A549 (cell line): ENCODE measurements at regions not wholly inside any gene's neighbourhood (a gene's known extent, or its start where the extent isn't known, plus 50 kb on each side); places are given as distances from the start of the nearest gene placed in this dataset.

Experiments
- ATAC-seq, 2 experiments: fragments of 200-7000 bp in 1 of 2; fragments of >200 bp in 1 of 2; cut with Nextera tagmentation in 1 of 2; cut with Tn5 transposase in 1 of 2; 3 replicates each; pipeline versions ENCODE4 v1.8.0 to v1.9.1; 2018 to 2020; ENCODE audit warnings: mild to moderate bottlenecking in 1 of 2, moderate library complexity in 1 of 2
- CTCF ChIA-PET: fragments of 300-600 bp; sonication (Branson Sonifier 250); formaldehyde crosslinking; extraction: SDS; loops from one replicate; lab custom pipeline; 2021; ENCODE audit warnings: antibody characterized with exemption, inconsistent platforms; lab: Yijun Ruan, JAX
- POLR2A ChIA-PET: fragments of 350-600 bp; formaldehyde crosslinking; extraction: SDS; loops from one replicate; lab custom pipeline; 2021; ENCODE audit warnings: antibody characterized with exemption, inconsistent platforms; lab: Yijun Ruan, JAX
- DNase-seq, 2 experiments: peaks; one replicate each; pipeline versions ENCODE4 v3.0.0 to v3.0.0-alpha.2; 2011 to 2016; ENCODE audit warnings: low read depth in 1 of 2, low spot score in 1 of 2
- FAIRE-seq: peaks from 2 replicates; lab custom pipeline; 2011; peaks lifted over from hg19 to GRCh38; lab: Jason Lieb, UNC
- H3K27ac ChIP-seq, 2 experiments: fragments of >200 bp; sonication (Bioruptor Twin); formaldehyde crosslinking; 3 replicates each; pipeline ENCODE4 v1.5.1; 2016 to 2017
- H3K4me1 ChIP-seq: fragments of >200 bp; sonication (Bioruptor Twin); formaldehyde crosslinking; 3 replicates; pipeline ENCODE4 v1.6.1; 2016
- H3K4me2 ChIP-seq: fragments of >200 bp; sonication (Bioruptor Twin); formaldehyde crosslinking; 3 replicates; pipeline ENCODE4 v1.6.1; 2016
- H3K4me3 ChIP-seq: fragments of >200 bp; sonication (Bioruptor Twin); formaldehyde crosslinking; 3 replicates; pipeline ENCODE4 v1.5.1; 2016
- H3K9me3 ChIP-seq: fragments of >200 bp; sonication (Bioruptor Twin); formaldehyde crosslinking; 3 replicates; pipeline ENCODE4 v1.6.1; 2016
- BCL3 ChIP-seq: fragments of >200 bp; sonication (Bioruptor Twin); formaldehyde crosslinking; IDR thresholded peaks from 3 replicates; pipeline ENCODE4 v1.6.1; 2016
- BHLHE40 ChIP-seq: IDR thresholded peaks from 2 replicates; pipeline ENCODE4 v1.6.1; 2012; ENCODE audit warnings: low read depth, low read length, inconsistent platforms
- EHMT2 ChIP-seq: fragments of 200-600 bp; sonication (generic); IDR thresholded peaks from 2 replicates; pipeline ENCODE4 v1.6.1; 2016; ENCODE audit warnings: antibody characterized with exemption, low read depth, mild to moderate bottlenecking, moderate library complexity
- ELK1 ChIP-seq: fragments of 150-350 bp; IDR thresholded peaks from 2 replicates; pipeline ENCODE4 v1.6.1; 2014; ENCODE audit warnings: low read depth, mild to moderate bottlenecking, low read length
- EP300 ChIP-seq, 2 experiments: fragments of >200 bp; sonication (Bioruptor Twin); formaldehyde crosslinking; IDR thresholded peaks; 2 replicates in 1 of 2; 3 replicates in 1 of 2; pipeline ENCODE4 v1.6.1; 2016 to 2017
- GATA3 ChIP-seq: IDR thresholded peaks from 2 replicates; pipeline ENCODE4 v1.6.1; 2012; ENCODE audit warnings: borderline replicate concordance
- HDAC2 ChIP-seq: fragments of 200-600 bp; sonication (generic); IDR thresholded peaks from 2 replicates; pipeline ENCODE4 v1.6.1; 2016
- HES2 ChIP-seq: fragments of >200 bp; sonication (Bioruptor Twin); formaldehyde crosslinking; IDR thresholded peaks from 2 replicates; pipeline ENCODE4 v1.6.1; 2016
- HMGXB4 ChIP-seq: fragments of 250-450 bp; sonication (Bioruptor Pico); IDR thresholded peaks from 2 replicates; pipeline ENCODE4 v1.5.0; 2021; ENCODE audit warnings: mild to moderate bottlenecking, moderate library complexity, borderline replicate concordance
- HOXB5 ChIP-seq: fragments of 250-450 bp; sonication (Bioruptor Pico); IDR thresholded peaks from 2 replicates; pipeline ENCODE4 v1.5.0; 2020; ENCODE audit warnings: mild to moderate bottlenecking, moderate library complexity
- JUN ChIP-seq, 2 experiments: fragments of >200 bp; sonication (Bioruptor Twin); formaldehyde crosslinking; IDR thresholded peaks; 2 replicates in 1 of 2; 3 replicates in 1 of 2; pipeline ENCODE4 v1.6.1; 2016 to 2017
- KDM1A ChIP-seq: fragments of 200-600 bp; sonication (generic); IDR thresholded peaks from 2 replicates; pipeline ENCODE4 v1.6.1; 2016; ENCODE audit warnings: low read depth, mild to moderate bottlenecking
- MAZ ChIP-seq: fragments of 150-350 bp; IDR thresholded peaks from 2 replicates; pipeline ENCODE4 v1.6.1; 2014; ENCODE audit warnings: antibody characterized with exemption, low read depth, low read length, borderline replicate concordance
- NR3C1 ChIP-seq: fragments of >200 bp; sonication (Bioruptor Twin); formaldehyde crosslinking; IDR thresholded peaks from 3 replicates; pipeline ENCODE4 v1.6.1; 2017
- POLR2A ChIP-seq: IDR thresholded peaks from 2 replicates; pipeline ENCODE4 v1.6.1; 2012; ENCODE audit warnings: mild to moderate bottlenecking, low read length
- RAD21 ChIP-seq, 2 experiments: fragments of >200 bp in 1 of 2; sonication (Bioruptor Twin) in 1 of 2; formaldehyde crosslinking in 1 of 2; IDR thresholded peaks in 1 of 2; conservative IDR thresholded peaks in 1 of 2; 2 replicates in 1 of 2; 3 replicates in 1 of 2; pipeline ENCODE4 v1.6.1; 2012 to 2018; ENCODE audit warnings: inconsistent platforms in 1 of 2
- RNF2 ChIP-seq: fragments of 200-600 bp; sonication (generic); IDR thresholded peaks from 2 replicates; pipeline ENCODE4 v1.6.1; 2016; ENCODE audit warnings: low read depth, mild to moderate bottlenecking, antibody characterized with exemption, moderate library complexity, borderline replicate concordance
- SREBF2 ChIP-seq: fragments of 450-650 bp; IDR thresholded peaks from 2 replicates; pipeline ENCODE4 v1.6.1; 2014; ENCODE audit warnings: mild to moderate bottlenecking, moderate library complexity
- ZFP36 ChIP-seq: fragments of 450-650 bp; IDR thresholded peaks from 2 replicates; pipeline ENCODE4 v1.6.1; 2014; ENCODE audit warnings: borderline replicate concordance; ENCODE audit not compliant: partially characterized antibody
- ZNF302 ChIP-seq: fragments of 250-450 bp; sonication (Bioruptor Pico); IDR thresholded peaks from 2 replicates; pipeline ENCODE4 v1.9.0; 2021; ENCODE audit warnings: inconsistent platforms, mild to moderate bottlenecking, moderate library complexity
- ZSCAN20 ChIP-seq: fragments of 250-450 bp; sonication (Bioruptor Pico); IDR thresholded peaks from 2 replicates; pipeline ENCODE4 v1.8.0; 2022; ENCODE audit warnings: mild to moderate bottlenecking, moderate library complexity
- WGBS: methylation state at CpG from one replicate; pipeline ENCODE4 v1.1.6; 2017; ENCODE audit errors: missing lambda C conversion rate; 5-methylcytosine and 5-hydroxymethylcytosine counted together

GRCh38 chr18:41145516-41145915 is 809.5 kb upstream of the PIK3C3 start:
- no peak for FAIRE-seq
- POLR2A ChIA-PET, result no interaction called here
- CTCF ChIA-PET, result no interaction called here
- DNase-seq, result no peak
- H3K4me1 ChIP-seq, result no peaks in the 10 kb centered on the region
- no peak for TF ChIP-seq POLR2A
- no peak for TF ChIP-seq ZFP36
- no peak for TF ChIP-seq BHLHE40
- no peak for TF ChIP-seq EHMT2
- no peak for TF ChIP-seq RAD21 (conservative IDR thresholded peaks at IDR 0.05 in 1 of 2, IDR thresholded peaks at IDR 0.05 in 1 of 2)
- no peak for TF ChIP-seq HMGXB4 (CRISPR knock-in tag)
- no peak for TF ChIP-seq ZNF302
- TF ChIP-seq RNF2, result no peak
- TF ChIP-seq HOXB5 (CRISPR knock-in tag), result no peak
- no peak for TF ChIP-seq HES2
- no peak for TF ChIP-seq NR3C1
- TF ChIP-seq SREBF2, result no peak
- no peak for TF ChIP-seq JUN (IDR thresholded peaks at IDR 0.05)
- TF ChIP-seq BCL3, result no peak
- no peak for TF ChIP-seq ELK1
- TF ChIP-seq, all 56 proteins: peak for 0
- H3K27ac ChIP-seq, result no peak overlapping the region
- H3K4me2 ChIP-seq, result no peak overlapping the region
- ATAC-seq, result no peak
- no peak overlapping the region for H3K4me3 ChIP-seq
- H3K9me3 ChIP-seq, result no peaks in the 10 kb centered on the region

- Histone ChIP-seq H3K4me3 (no peak overlapping the region), H3K27ac (no peak overlapping the region), H3K4me1 (no peaks in the 10 kb centered on the region), H3K9me3 (no peaks in the 10 kb centered on the region), H3K4me2 (no peak overlapping the region)
- no peak for ATAC-seq
- ChIA-PET POLR2A (no interaction called here), CTCF (no interaction called here)
- no peak for FAIRE-seq
- no peak for TF ChIP-seq KDM1A
- no peak for TF ChIP-seq EP300 (IDR thresholded peaks at IDR 0.05)
- TF ChIP-seq HES2, result no peak
- WGBS, result 0% methylated on average over 1 of the region's 1 CpG
- no peak for DNase-seq
Observed at GRCh38 chr18:41144441-41144840, 810.6 kb upstream of the PIK3C3 start.

- ATAC-seq (no peak), DNase-seq (no peak), FAIRE-seq (no peak)
- no peak for TF ChIP-seq HDAC2
- TF ChIP-seq GATA3, result no peak
- no peak for TF ChIP-seq ZSCAN20
- no peak for TF ChIP-seq MAZ
- H3K4me1 ChIP-seq, result no peaks in the 10 kb centered on the region
- H3K27ac ChIP-seq, result no peak overlapping the region
- H3K4me3 ChIP-seq, result no peak overlapping the region
- ChIA-PET CTCF (no interaction called here), POLR2A (no interaction called here)
- no peaks in the 10 kb centered on the region for H3K9me3 ChIP-seq
- WGBS, result 3% methylated on average over 3 of the region's 3 CpGs
- H3K4me2 ChIP-seq, result no peak overlapping the region
Observed at GRCh38 chr18:41140506-41140905, 814.5 kb upstream of the PIK3C3 start.
